HepG2 (cell line): ENCODE measurements at regions not wholly inside any gene's neighbourhood (a gene's known extent, or its start where the extent isn't known, plus 50 kb on each side); places are given as distances from the start of the nearest gene placed in this dataset.

Experiments
- AKNA ChIP-seq: sonication (generic); formaldehyde crosslinking; IDR thresholded peaks from 2 replicates; pipeline ENCODE4 v1.4.0; 2020; ENCODE audit warnings: missing genetic modification reagents, borderline replicate concordance
- ATM ChIP-seq: fragments of 450-650 bp; IDR thresholded peaks from 2 replicates; pipeline ENCODE4 v1.7.1; 2017; ENCODE audit warnings: mild to moderate bottlenecking, borderline replicate concordance
- CC2D1A ChIP-seq: sonication (generic); formaldehyde crosslinking; IDR thresholded peaks from 2 replicates; pipeline ENCODE4 v1.8.1; 2023; ENCODE audit warnings: mild to moderate bottlenecking, missing genetic modification reagents
- EEA1 ChIP-seq: sonication (generic); formaldehyde crosslinking; IDR thresholded peaks from 2 replicates; pipeline ENCODE4 v1.5.1; 2020; ENCODE audit warnings: mild to moderate bottlenecking, missing genetic modification reagents, borderline replicate concordance
- FOXO4 ChIP-seq: sonication (generic); formaldehyde crosslinking; conservative IDR thresholded peaks from 2 replicates; pipeline ENCODE4 v1.8.1; 2023; ENCODE audit warnings: missing genetic modification reagents
- KAT2B ChIP-seq: fragments of 150-350 bp; IDR thresholded peaks from 2 replicates; pipeline ENCODE4 v1.6.1; 2014; ENCODE audit warnings: low read depth, low read length, borderline replicate concordance
- KLF16 ChIP-seq, 2 experiments: sonication (generic) in 1 of 2; formaldehyde crosslinking in 1 of 2; IDR thresholded peaks; 2 replicates each; pipeline versions ENCODE4 v1.6.1 to v1.8.0; 2016 to 2023; ENCODE audit warnings: missing genetic modification reagents in 2 of 2, missing compliant biosample characterization in 1 of 2
- KLF9 ChIP-seq: IDR thresholded peaks from 2 replicates; pipeline ENCODE4 v1.6.1; 2016; ENCODE audit warnings: low read depth
- MXI1 ChIP-seq: IDR thresholded peaks from 3 replicates; pipeline ENCODE4 v1.6.1; 2012; ENCODE audit warnings: low read depth, low read length, inconsistent platforms, borderline replicate concordance
- NFE2L2 ChIP-seq: fragments of 150-350 bp; IDR thresholded peaks from 2 replicates; pipeline ENCODE4 v1.6.1; 2014; ENCODE audit warnings: low read length
- NPAS2 ChIP-seq: sonication (generic); formaldehyde crosslinking; IDR thresholded peaks from 2 replicates; pipeline ENCODE4 v1.8.0; 2022; ENCODE audit warnings: mild to moderate bottlenecking, missing genetic modification reagents, borderline replicate concordance
- NR2F2 ChIP-seq: IDR thresholded peaks from 2 replicates; pipeline ENCODE4 v1.6.1; 2012; ENCODE audit warnings: low read depth, inconsistent platforms, borderline replicate concordance
- PITX1 ChIP-seq: sonication (generic); formaldehyde crosslinking; IDR thresholded peaks from 2 replicates; pipeline ENCODE4 v1.5.1; 2020; ENCODE audit warnings: mild to moderate bottlenecking, missing genetic modification reagents
- TARDBP ChIP-seq: sonication (generic); formaldehyde crosslinking; IDR thresholded peaks from 2 replicates; pipeline ENCODE4 v1.8.0; 2022; ENCODE audit warnings: mild to moderate bottlenecking, missing genetic modification reagents
- TCF7 ChIP-seq: sonication (generic); IDR thresholded peaks from 2 replicates; pipeline ENCODE4 v1.6.1; 2016; ENCODE audit warnings: antibody characterized with exemption, low read depth
- ZFY ChIP-seq: sonication (generic); formaldehyde crosslinking; IDR thresholded peaks from 2 replicates; pipeline ENCODE4 v1.4.0; 2020; ENCODE audit warnings: missing genetic modification reagents
- ZNF383 ChIP-seq: sonication (generic); formaldehyde crosslinking; IDR thresholded peaks from 2 replicates; pipeline ENCODE4 v1.4.0; 2020; ENCODE audit warnings: missing genetic modification reagents, mild to moderate bottlenecking, borderline replicate concordance
- ZNF570 ChIP-seq: sonication (generic); formaldehyde crosslinking; IDR thresholded peaks from 2 replicates; pipeline ENCODE4 v1.4.0; 2020; ENCODE audit warnings: mild to moderate bottlenecking, missing genetic modification reagents, borderline replicate concordance
- ZNF709 ChIP-seq: sonication (generic); formaldehyde crosslinking; IDR thresholded peaks from 2 replicates; pipeline ENCODE4 v1.5.0; 2020; ENCODE audit warnings: mild to moderate bottlenecking, missing genetic modification reagents
- ZNF879 ChIP-seq: sonication (generic); formaldehyde crosslinking; IDR thresholded peaks from 2 replicates; pipeline ENCODE4 v1.8.1; 2023; ENCODE audit warnings: missing genetic modification reagents
- TF ChIP-seq, protein P1 (sequence below): sonication (generic); formaldehyde crosslinking; conservative IDR thresholded peaks from 2 replicates; pipeline ENCODE4 v1.4.0; 2020; ENCODE audit warnings: mild to moderate bottlenecking, missing genetic modification reagents, moderate library complexity
- TF ChIP-seq, protein P2 (sequence below): fragments of 450-650 bp; IDR thresholded peaks from 2 replicates; pipeline ENCODE4 v1.6.1; 2017

- no peak for TF ChIP-seq ZNF570
- no peak for TF ChIP-seq FOXO4 (CRISPR knock-in tag)
- TF ChIP-seq ZFY (CRISPR knock-in tag): no peak
- TF ChIP-seq ZNF879: no peak
- no peak for TF ChIP-seq ZNF709 (CRISPR knock-in tag)
- TF ChIP-seq TARDBP (CRISPR knock-in tag): no peak
- TF ChIP-seq KLF16 (CRISPR knock-in tag; IDR thresholded peaks at IDR 0.05): no peak
- TF ChIP-seq, protein P1, sequence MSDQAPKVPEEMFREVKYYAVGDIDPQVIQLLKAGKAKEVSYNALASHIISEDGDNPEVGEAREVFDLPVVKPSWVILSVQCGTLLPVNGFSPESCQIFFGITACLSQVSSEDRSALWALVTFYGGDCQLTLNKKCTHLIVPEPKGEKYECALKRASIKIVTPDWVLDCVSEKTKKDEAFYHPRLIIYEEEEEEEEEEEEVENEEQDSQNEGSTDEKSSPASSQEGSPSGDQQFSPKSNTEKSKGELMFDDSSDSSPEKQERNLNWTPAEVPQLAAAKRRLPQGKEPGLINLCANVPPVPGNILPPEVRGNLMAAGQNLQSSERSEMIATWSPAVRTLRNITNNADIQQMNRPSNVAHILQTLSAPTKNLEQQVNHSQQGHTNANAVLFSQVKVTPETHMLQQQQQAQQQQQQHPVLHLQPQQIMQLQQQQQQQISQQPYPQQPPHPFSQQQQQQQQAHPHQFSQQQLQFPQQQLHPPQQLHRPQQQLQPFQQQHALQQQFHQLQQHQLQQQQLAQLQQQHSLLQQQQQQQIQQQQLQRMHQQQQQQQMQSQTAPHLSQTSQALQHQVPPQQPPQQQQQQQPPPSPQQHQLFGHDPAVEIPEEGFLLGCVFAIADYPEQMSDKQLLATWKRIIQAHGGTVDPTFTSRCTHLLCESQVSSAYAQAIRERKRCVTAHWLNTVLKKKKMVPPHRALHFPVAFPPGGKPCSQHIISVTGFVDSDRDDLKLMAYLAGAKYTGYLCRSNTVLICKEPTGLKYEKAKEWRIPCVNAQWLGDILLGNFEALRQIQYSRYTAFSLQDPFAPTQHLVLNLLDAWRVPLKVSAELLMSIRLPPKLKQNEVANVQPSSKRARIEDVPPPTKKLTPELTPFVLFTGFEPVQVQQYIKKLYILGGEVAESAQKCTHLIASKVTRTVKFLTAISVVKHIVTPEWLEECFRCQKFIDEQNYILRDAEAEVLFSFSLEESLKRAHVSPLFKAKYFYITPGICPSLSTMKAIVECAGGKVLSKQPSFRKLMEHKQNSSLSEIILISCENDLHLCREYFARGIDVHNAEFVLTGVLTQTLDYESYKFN: peak; percentile 80
- TF ChIP-seq NFE2L2: no peak
- TF ChIP-seq AKNA (CRISPR knock-in tag): no peak
- no peak for TF ChIP-seq PITX1 (CRISPR knock-in tag)
- TF ChIP-seq, protein P2, sequence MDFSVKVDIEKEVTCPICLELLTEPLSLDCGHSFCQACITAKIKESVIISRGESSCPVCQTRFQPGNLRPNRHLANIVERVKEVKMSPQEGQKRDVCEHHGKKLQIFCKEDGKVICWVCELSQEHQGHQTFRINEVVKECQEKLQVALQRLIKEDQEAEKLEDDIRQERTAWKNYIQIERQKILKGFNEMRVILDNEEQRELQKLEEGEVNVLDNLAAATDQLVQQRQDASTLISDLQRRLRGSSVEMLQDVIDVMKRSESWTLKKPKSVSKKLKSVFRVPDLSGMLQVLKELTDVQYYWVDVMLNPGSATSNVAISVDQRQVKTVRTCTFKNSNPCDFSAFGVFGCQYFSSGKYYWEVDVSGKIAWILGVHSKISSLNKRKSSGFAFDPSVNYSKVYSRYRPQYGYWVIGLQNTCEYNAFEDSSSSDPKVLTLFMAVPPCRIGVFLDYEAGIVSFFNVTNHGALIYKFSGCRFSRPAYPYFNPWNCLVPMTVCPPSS: no peak
- TF ChIP-seq CC2D1A: no peak
- TF ChIP-seq ATM: no peak
- no peak for TF ChIP-seq EEA1
- TF ChIP-seq NR2F2: no peak
- no peak for TF ChIP-seq KAT2B
- TF ChIP-seq TCF7: no peak
- no peak for TF ChIP-seq KLF9 (CRISPR knock-in tag)
- TF ChIP-seq ZNF383 (CRISPR knock-in tag): no peak
- TF ChIP-seq MXI1: no peak
- no peak for TF ChIP-seq NPAS2 (CRISPR knock-in tag)
These were observed 163.6 kb downstream of the LRRC70 start (continued) for GRCh38 chr5:62742207-62742606.
